Activated CD4-positive, alpha-beta T cell treated with anti-CD3 and anti-CD28 coated beads, Interleukin-2, amount 10 ng/mL, durations not matched to agents 7 days and 5 days (primary cell): ENCODE measurements at regions not wholly inside any gene's neighbourhood (a gene's known extent, or its start where the extent isn't known, plus 50 kb on each side); places are given as distances from the start of the nearest gene placed in this dataset.

Experiments
- CTCF ChIA-PET: fragments of 350-600 bp; sonication (Branson Sonifier 250); formaldehyde crosslinking; loops from one replicate; lab custom pipeline; 2021; ENCODE audit warnings: antibody characterized with exemption; lab: Charles Lee
- POLR2A ChIA-PET: fragments of 350-600 bp; sonication (Branson Sonifier 250); formaldehyde crosslinking; loops from one replicate; lab custom pipeline; 2021; ENCODE audit warnings: antibody characterized with exemption; lab: Charles Lee
- DNase-seq: peaks from one replicate; pipeline ENCODE4 v3.0.0-alpha.2; 2020
- H3K27ac Mint-ChIP-seq: one replicate; pipeline ENCODE4 v1.8.0; 2021; ENCODE audit warnings: mild to moderate bottlenecking, moderate library complexity, mixed read lengths
- H3K27me3 Mint-ChIP-seq: one replicate; pipeline ENCODE4 v1.8.0; 2021; ENCODE audit warnings: mixed read lengths
- H3K36me3 Mint-ChIP-seq: one replicate; pipeline ENCODE4 v1.8.0; 2021; ENCODE audit warnings: low read depth, mixed read lengths
- H3K4me1 Mint-ChIP-seq: one replicate; pipeline ENCODE4 v1.8.0; 2021; ENCODE audit warnings: mixed read lengths
- H3K4me3 Mint-ChIP-seq: one replicate; pipeline ENCODE4 v1.8.0; 2021; ENCODE audit warnings: mild to moderate bottlenecking, moderate library complexity, mixed read lengths
- H3K9me3 Mint-ChIP-seq: one replicate; pipeline ENCODE4 v1.8.0; 2021; ENCODE audit warnings: mixed read lengths

DNA sequence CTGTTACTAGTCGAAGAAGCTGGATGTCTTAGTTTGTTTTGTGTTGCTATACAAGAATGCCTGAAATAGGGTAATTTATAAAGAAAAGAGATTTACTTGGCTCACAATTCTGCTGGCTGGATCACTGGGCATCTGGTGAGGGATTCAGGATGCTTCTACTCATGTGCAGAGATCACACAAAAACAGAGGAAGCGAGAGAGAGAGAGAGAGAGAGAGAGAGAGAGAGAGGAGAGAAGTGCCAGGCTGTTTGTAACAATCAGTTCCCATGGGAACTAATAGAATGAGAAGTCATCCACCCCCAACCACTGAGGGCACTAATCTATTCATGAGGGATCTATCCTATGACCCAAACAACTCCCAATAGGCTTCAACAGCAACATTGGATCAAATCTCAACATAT, 66.2 kb upstream of the FAM9A start:
- no peaks in the 10 kb centered on the region for H3K36me3 Mint-ChIP-seq
- CTCF ChIA-PET = interaction anchor here (0.7 kb wide), 1 partner anchor 94 kb away, joined by 3 read pairs; no protein-coding TSS in a partner anchor

DNA sequence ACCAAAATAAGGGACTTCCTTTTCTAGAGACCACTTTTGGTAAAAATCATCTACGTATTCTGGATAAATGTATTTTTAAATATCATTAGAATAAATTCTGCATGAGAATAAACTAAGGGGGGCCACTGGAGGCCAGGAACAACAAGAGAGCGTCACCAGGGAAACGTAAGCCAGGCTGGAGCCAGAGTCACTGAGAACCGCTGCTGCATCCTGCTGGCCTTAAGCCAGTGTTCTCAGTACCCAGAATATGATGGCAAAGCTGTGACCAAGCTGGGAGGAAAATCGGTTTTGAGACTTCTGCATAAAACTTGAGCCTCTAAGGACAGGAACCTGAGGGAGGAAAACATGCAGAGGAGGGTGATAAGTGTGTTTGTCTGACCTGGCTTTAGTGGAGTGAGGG, 63.0 kb upstream of the FAM9A start:
- DNase-seq = no peak
- H3K27me3 Mint-ChIP-seq = peaks cover 8% of the 10 kb centered on the region
- no peak overlapping the region for H3K4me3 Mint-ChIP-seq
- no peaks in the 10 kb centered on the region for H3K4me1 Mint-ChIP-seq
- no peak overlapping the region for H3K27ac Mint-ChIP-seq
- no peaks in the 10 kb centered on the region for H3K9me3 Mint-ChIP-seq
- no peaks in the 10 kb centered on the region for H3K36me3 Mint-ChIP-seq
- POLR2A ChIA-PET = no interaction called here
- CTCF ChIA-PET = no interaction called here

More for the DNA sequence above, 66.2 kb upstream of the FAM9A start:
- Mint-ChIP-seq H3K27ac (no peak overlapping the region), H3K4me1 (no peaks in the 10 kb centered on the region), H3K4me3 (no peak overlapping the region), H3K9me3 (no peaks in the 10 kb centered on the region), H3K27me3 (peaks cover 8% of the 10 kb centered on the region)
- DNase-seq = no peak
- POLR2A ChIA-PET = no interaction called here

- ChIA-PET CTCF (no interaction called here), POLR2A (no interaction called here)
- Mint-ChIP-seq H3K36me3 (no peaks in the 10 kb centered on the region), H3K4me3 (no peak overlapping the region), H3K4me1 (no peaks in the 10 kb centered on the region), H3K9me3 (no peaks in the 10 kb centered on the region), H3K27ac (no peak overlapping the region), H3K27me3 (peaks cover 6% of the 10 kb centered on the region)
- no peak for DNase-seq
Measured at GRCh38 chrX:8861908-8862307, 60.7 kb upstream of the FAM9A start.

- Mint-ChIP-seq H3K4me3 (no peak overlapping the region), H3K9me3 (no peaks in the 10 kb centered on the region), H3K4me1 (no peaks in the 10 kb centered on the region), H3K27ac (no peak overlapping the region), H3K36me3 (no peaks in the 10 kb centered on the region), H3K27me3 (no peaks in the 10 kb centered on the region)
- DNase-seq = no peak
- ChIA-PET CTCF (no interaction called here), POLR2A (no interaction called here)
Measured at GRCh38 chrX:8851231-8851886, 50.2 kb upstream of the FAM9A start.
